NCI-H146 treated with DMSO at 0.1 percent for 48 hours (cell line): ENCODE measurements at regions not wholly inside any gene's neighbourhood (a gene's known extent, or its start where the extent isn't known, plus 50 kb on each side); places are given as distances from the start of the nearest gene placed in this dataset.

ENCODE experiments used
- DNase-seq: peaks from one replicate; lab custom pipeline; 2025; ENCODE audit not compliant: unreplicated experiment; lab: John Stamatoyannopoulos, UW

GRCh38 chr9:105860516-105860915 lies 166.2 kb downstream of the TMEM38B start:
- no peak for DNase-seq

DNA sequence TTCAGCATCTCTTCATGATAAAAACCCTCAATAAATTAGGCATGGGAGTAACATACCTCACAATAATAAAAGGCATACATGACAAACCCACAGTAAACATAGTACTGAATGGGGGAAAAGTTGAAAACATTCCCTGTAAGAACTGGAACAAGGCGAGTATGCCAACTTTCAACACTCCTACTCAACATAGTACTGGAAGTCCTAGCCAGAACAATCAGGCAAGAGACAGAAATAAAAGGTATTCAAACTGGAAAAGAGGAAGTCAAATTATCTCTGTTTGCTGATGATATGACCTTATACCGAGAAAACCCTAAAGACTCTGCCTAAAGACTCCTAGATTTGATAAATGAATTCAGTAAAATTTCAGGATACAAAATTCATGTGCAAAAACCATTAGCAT lies 167.6 kb downstream of the TMEM38B start:
- no peak for DNase-seq

DNA sequence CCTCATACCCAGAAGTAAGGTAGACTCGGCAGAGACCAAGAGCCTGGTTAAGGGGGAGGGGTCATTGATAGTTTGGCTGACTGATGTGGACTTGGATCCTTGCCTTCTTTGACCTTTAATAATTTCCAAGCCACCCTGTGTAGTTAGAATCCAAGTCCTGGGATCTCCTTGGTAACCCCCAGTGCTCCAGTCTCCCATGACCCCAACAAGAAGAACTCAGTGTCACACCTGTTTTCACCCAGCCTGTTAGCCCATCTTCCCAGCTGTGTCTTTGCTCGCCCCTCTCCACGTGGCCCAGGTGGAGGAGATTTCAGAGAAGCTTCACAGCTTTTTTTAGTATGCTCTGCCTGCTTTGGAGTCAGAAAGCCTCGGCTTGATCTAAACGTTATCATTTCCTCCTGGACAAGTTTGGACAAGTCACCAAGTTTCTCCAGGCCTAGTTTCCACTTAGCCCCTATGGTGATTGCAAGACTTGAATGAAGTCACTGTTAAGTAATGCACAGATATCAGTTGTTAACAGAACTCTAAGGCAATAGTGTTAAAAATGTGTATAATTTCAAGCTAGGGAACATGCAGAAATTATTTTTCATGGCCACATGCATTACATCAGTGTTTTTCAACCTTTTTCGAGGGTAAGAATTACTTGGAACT lies 170.0 kb downstream of the TMEM38B start:
- DNase-seq: no peak

GRCh38 chr9:105865285-105865684 lies 170.9 kb downstream of the TMEM38B start:
- DNase-seq: no peak

DNA sequence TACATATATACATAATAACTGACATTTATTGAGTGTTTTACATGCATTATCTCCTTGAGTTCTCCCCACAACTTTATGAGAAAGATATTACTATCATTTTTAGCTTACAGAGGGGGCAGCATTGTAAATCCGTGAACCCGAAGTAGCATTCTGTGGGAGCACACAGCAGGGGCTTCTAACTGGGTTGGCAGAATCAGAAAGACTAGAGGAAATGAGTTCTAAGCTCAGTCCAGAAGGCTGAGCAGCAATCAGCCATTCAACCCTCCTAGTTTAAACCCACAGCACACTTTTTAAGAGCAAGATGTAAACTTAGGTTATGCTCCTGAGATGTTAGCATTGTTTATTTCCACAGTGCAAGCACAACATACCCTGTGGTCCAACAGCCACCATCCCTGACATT lies 177.2 kb downstream of the TMEM38B start:
- DNase-seq: no peak

- no peak for DNase-seq
Measured at GRCh38 chr9:105873801-105874200, 179.5 kb downstream of the TMEM38B start.

- DNase-seq: no peak
Measured at GRCh38 chr9:105877721-105878120, 183.4 kb downstream of the TMEM38B start.

GRCh38 chr9:105879181-105879580 lies 184.8 kb downstream of the TMEM38B start:
- no peak for DNase-seq

GRCh38 chr9:105880517-105880916 lies 186.2 kb downstream of the TMEM38B start:
- no peak for DNase-seq

- DNase-seq: no peak
Measured at GRCh38 chr9:105881021-105881420, 186.7 kb downstream of the TMEM38B start.

GRCh38 chr9:105881654-105882349 lies 187.5 kb downstream of the TMEM38B start:
- DNase-seq: peak; percentile 0

DNA sequence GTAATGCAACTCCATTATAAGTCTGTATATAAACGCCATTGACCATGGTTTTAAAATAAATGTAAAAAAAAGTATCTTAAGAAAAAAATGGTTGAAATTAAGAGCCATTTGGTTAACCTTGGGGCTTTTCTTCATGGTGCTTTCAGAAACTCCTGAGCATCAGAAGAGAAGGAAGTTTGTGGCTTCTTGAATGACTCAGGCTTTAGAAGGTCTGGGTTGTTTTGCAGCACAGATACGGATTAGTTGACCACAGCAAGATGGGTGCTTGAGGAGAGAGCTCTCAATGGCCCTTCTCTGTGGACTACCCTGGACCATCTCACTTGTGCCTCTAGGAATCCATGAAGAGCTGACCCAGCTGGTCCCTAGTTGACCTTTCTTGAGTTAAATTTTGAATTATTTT lies 189.5 kb downstream of the TMEM38B start:
- no peak for DNase-seq

GRCh38 chr9:105884416-105884815 lies 190.1 kb downstream of the TMEM38B start:
- DNase-seq: no peak

DNA sequence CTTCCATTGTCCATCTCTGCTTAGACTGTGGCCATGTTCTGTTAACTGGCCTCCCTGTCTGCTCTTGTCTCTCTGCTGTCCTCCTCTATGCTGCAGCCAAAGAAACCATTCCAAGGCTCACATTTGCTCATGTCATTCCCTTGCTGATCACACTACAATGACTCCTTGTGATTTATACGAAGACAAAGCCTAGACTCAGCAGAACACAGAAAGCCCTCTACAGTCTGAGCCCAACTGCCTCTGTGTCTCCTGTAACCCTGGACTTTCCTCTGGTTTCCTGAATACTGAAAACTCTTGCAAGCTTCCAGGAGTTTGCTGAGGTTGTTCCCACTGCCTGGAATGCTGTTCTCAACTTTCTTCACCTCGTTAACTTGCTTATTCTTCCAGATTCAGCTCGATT lies 191.8 kb downstream of the TMEM38B start:
- DNase-seq: no peak

DNA sequence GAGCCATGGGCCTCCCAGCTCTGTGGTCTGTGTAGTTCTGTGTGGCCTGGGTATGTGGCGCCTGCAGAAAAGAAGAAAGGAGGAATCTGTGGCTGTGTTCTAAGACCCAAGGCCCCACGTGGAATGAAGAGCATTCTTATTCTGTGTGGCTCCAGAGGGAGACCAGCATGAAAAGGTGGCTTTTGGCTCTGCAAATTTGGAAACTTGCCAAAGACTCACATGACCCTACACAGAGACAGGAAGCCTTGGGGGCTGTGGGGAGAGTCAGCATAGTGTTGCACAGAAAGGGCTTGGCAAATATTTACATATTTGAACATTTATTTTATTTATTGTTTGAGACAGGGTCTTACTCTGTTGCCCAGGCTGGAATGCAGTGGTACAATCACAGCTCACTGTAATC lies 193.3 kb downstream of the TMEM38B start:
- DNase-seq: no peak

DNA sequence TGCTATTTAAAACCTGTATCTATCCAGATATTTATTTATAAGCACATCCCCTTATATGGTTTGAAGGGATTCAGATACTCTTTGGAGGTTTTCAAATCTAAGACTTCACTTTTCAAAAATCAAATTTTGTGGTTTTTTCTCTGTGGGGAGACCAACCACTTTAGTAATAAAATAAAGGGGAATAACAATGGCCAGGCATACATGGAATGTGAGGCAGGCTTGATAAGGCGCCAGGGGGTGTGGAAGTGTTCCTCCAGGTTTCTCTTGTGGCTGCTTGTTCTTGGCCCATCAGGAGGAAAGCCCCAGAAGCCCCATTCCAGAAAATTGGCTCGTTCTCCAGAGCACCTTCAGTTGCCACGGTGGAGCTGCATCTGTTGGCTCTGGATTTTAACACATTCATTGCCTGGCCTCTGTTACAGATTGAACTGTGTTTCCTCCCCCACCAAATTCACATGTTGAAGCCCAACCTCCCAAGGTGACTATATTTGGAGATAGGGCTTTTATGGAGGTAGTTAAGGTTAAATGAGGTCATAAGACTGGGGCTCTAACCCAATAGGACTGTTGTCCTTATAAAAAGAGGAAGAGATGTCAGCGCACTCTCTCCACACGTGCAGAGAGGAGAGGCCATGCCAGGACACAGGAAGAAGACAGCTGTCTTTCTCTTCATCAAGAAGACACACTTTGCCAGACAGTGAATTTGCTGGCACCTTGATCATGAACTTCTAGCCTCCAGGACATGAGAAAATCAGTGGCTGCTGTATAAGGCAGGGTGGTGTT lies 195.9 kb downstream of the TMEM38B start:
- no peak for DNase-seq

GRCh38 chr9:105900123-105900522 lies 205.8 kb downstream of the TMEM38B start:
- DNase-seq: no peak

GRCh38 chr9:105901514-105902109 lies 207.3 kb downstream of the TMEM38B start:
- DNase-seq: no peak

DNA sequence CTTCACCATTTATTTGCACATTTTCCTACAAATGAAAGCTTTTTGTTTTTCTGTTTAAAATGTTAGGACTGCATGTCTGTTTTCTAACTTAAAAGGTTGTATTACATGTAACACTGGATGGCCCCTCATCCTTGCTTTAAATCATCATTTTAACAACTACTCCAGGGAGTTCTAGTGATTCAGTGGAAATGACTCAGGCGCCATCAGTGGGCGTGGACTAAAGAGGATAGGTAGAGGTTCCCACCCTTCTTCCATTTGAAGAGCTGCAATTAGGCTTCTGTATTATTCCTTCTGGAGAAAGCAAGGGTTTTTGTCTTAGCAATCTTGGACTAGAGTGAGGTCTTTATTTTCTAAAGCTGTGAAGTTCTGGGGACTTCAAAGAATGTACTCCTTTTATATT lies 213.7 kb downstream of the TMEM38B start:
- no peak for DNase-seq

DNA sequence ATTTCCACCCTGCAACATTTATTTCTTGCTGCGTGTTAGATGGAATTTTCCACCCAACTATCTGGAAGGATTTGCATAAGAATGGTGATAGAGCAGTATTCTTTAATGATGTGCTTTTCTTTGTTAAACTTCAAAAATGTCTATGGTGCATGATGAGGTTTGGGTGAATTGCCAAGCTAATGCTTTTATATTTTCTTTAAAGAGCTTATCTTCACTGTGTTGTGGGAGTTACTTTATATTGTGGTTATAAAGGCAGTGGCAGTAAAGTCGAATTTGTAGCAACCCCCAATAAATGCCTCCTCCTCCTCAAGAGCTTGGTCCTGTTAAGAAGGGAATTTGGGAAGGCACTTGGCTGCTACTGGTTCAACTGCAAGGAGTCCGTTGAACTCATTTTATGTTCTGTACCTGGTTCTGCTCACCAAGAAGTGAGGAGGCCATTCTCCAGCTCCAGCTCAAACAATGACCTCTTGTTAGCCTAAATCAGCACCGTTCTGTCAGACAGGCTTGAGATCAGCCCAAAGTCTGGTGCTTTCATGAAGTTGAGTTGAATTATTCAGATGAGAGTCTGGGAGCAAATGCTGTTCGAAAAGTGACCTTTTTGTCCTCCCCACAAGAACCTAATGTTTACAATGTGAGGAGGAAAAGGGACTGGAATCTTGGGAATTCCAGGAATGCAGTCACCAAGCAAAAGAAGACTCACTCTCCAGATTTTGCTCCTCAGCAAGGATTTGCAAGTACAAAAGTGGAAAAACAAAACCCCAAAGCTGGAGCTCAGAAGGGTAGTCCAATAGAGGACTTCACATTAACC lies 217.0 kb downstream of the TMEM38B start:
- no peak for DNase-seq
